OCI-LY7 (cell line): ENCODE measurements at regions not wholly inside any gene's neighbourhood (a gene's known extent, or its start where the extent isn't known, plus 50 kb on each side); places are given as distances from the start of the nearest gene placed in this dataset.

Source experiments
- BruUV-seq: library from RNA; stranded (reverse); fragments of 400-500 nt; replicated peaks from 2 replicates; lab custom pipeline; 2021; lab: Mats Ljungman, UMichigan
- CTCF ChIA-PET: fragments of 300-600 bp; sonication (Branson Sonifier 250); formaldehyde crosslinking; loops from one replicate; lab custom pipeline; 2022; ENCODE audit warnings: antibody characterized with exemption; ENCODE audit not compliant: unreplicated experiment; lab: Charles Lee
- POLR2A ChIA-PET: fragments of 300-600 bp; sonication (Branson Sonifier 250); formaldehyde crosslinking; loops from one replicate; lab custom pipeline; 2022; ENCODE audit warnings: antibody characterized with exemption; lab: Charles Lee
- DNase-seq: peaks from one replicate; pipeline ENCODE4 v3.0.0-alpha.2; 2015; ENCODE audit warnings: low spot score
- H2AFZ ChIP-seq: fragments of 200-600 bp; sonication (generic), shearing (Covaris generic); 2 replicates; pipeline ENCODE4 v1.6.1; 2014; ENCODE audit warnings: mild to moderate bottlenecking, antibody characterized with exemption, low read length, moderate library complexity
- H3K27ac ChIP-seq: fragments of 200-600 bp; sonication (generic); 2 replicates; pipeline ENCODE4 v1.5.1; 2014; ENCODE audit warnings: mixed run types, low read depth, mild to moderate bottlenecking, moderate library complexity, low read length, inconsistent platforms; ENCODE audit not compliant: poor library complexity, severe bottlenecking
- H3K36me3 ChIP-seq: fragments of 200-600 bp; sonication (generic); 2 replicates; pipeline ENCODE4 v1.6.1; 2014; ENCODE audit warnings: mild to moderate bottlenecking, antibody characterized with exemption, low read length, moderate library complexity, mixed read lengths; ENCODE audit not compliant: insufficient read depth
- H3K4me1 ChIP-seq: fragments of 200-600 bp; sonication (generic); 2 replicates; pipeline ENCODE4 v1.5.1; 2014; ENCODE audit warnings: mild to moderate bottlenecking, low read length; ENCODE audit not compliant: insufficient read depth, poor library complexity, severe bottlenecking
- H3K4me2 ChIP-seq: fragments of 200-600 bp; sonication (generic); 2 replicates; pipeline ENCODE4 v1.6.1; 2014; ENCODE audit warnings: mild to moderate bottlenecking, low read length
- H3K4me3 ChIP-seq: fragments of 200-600 bp; sonication (generic); 2 replicates; pipeline ENCODE4 v1.5.1; 2014; ENCODE audit warnings: mild to moderate bottlenecking, low read depth, low read length; ENCODE audit not compliant: poor library complexity, severe bottlenecking
- H3K79me2 ChIP-seq: fragments of 200-600 bp; sonication (generic); 2 replicates; pipeline ENCODE4 v1.6.1; 2016; ENCODE audit warnings: low read depth, mild to moderate bottlenecking, low read length, moderate library complexity, mixed read lengths; ENCODE audit not compliant: insufficient read depth
- H3K9me2 ChIP-seq: fragments of 200-600 bp; sonication (generic); 2 replicates; pipeline ENCODE4 v1.6.1; 2016; ENCODE audit warnings: mild to moderate bottlenecking, low read length, mixed read lengths; ENCODE audit not compliant: insufficient read depth
- H3K9me3 ChIP-seq: fragments of 200-600 bp; sonication (generic); 2 replicates; pipeline ENCODE4 v1.6.1; 2014; ENCODE audit warnings: mild to moderate bottlenecking, mixed run types, low read length, mixed read lengths
- H4K20me1 ChIP-seq: fragments of 200-600 bp; sonication (generic); 2 replicates; pipeline ENCODE4 v1.6.1; 2014; ENCODE audit warnings: mild to moderate bottlenecking, antibody characterized with exemption, low read length, moderate library complexity, mixed read lengths; ENCODE audit not compliant: insufficient read depth
- EZH2phosphoT487 ChIP-seq: fragments of 200-600 bp; sonication (generic); IDR thresholded peaks from 2 replicates; pipeline ENCODE4 v1.6.1; 2018; ENCODE audit warnings: low read depth, borderline replicate concordance, mild to moderate bottlenecking, mixed run types, antibody characterized with exemption, low read length, moderate library complexity, mixed read lengths
- intact Hi-C: fragments of 100-400 bp; cut with micrococcal nuclease; formaldehyde crosslinking; loops from one replicate; pipeline ENCODE4 v1.10.0; 2022; ENCODE audit not compliant: unreplicated experiment
- TF ChIP-seq, protein P1 (sequence below): fragments of 200-600 bp; sonication (generic); conservative IDR thresholded peaks from 2 replicates; pipeline ENCODE4 v1.5.1; 2014; ENCODE audit warnings: mild to moderate bottlenecking, antibody characterized with exemption, low read length, moderate library complexity, mixed read lengths

DNA sequence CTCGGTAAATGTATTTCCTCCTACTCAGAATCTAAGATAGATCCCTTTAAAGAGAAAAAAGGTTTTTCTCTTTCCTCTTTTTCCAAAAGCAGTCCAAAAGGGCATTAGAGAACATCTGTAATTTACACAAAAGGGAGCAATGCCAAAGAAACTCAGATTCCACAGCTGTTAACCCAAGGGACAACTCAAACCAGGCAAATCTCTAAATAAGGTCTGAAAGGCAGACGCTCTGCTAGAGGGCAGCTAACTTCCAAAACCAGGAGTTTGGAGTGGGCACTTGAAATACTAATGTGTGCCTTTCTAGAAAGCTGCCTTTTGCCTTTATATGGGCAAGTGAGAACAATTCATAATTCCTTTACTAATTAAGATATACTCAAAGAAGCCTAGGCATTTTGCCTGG, 435.7 kb downstream of the ZFHX3 start:
- no peaks in the 10 kb centered on the region for H3K79me2 ChIP-seq
- no peaks in the 10 kb centered on the region for H3K9me3 ChIP-seq
- DNase-seq, result no peak
- H2AFZ ChIP-seq, result no peak overlapping the region
- peaks cover 10% of the 10 kb centered on the region for H3K4me1 ChIP-seq
- no peak overlapping the region for H3K4me2 ChIP-seq
- H3K9me2 ChIP-seq, result no peaks in the 10 kb centered on the region
- H3K4me3 ChIP-seq, result no peak overlapping the region
- TF ChIP-seq EZH2phosphoT487, result no peak
- TF ChIP-seq, protein P1, sequence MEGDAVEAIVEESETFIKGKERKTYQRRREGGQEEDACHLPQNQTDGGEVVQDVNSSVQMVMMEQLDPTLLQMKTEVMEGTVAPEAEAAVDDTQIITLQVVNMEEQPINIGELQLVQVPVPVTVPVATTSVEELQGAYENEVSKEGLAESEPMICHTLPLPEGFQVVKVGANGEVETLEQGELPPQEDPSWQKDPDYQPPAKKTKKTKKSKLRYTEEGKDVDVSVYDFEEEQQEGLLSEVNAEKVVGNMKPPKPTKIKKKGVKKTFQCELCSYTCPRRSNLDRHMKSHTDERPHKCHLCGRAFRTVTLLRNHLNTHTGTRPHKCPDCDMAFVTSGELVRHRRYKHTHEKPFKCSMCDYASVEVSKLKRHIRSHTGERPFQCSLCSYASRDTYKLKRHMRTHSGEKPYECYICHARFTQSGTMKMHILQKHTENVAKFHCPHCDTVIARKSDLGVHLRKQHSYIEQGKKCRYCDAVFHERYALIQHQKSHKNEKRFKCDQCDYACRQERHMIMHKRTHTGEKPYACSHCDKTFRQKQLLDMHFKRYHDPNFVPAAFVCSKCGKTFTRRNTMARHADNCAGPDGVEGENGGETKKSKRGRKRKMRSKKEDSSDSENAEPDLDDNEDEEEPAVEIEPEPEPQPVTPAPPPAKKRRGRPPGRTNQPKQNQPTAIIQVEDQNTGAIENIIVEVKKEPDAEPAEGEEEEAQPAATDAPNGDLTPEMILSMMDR, result no peak
- H4K20me1 ChIP-seq, result no peaks in the 10 kb centered on the region
- no TSS peak for BruUV-seq
- ChIA-PET CTCF (no interaction called here), POLR2A (no interaction called here)
- peaks cover 3% of the 10 kb centered on the region; the same call in 1 of the 2 replicates for H3K36me3 ChIP-seq
- intact Hi-C loops, result no loop called here
- no peak overlapping the region for H3K27ac ChIP-seq

DNA sequence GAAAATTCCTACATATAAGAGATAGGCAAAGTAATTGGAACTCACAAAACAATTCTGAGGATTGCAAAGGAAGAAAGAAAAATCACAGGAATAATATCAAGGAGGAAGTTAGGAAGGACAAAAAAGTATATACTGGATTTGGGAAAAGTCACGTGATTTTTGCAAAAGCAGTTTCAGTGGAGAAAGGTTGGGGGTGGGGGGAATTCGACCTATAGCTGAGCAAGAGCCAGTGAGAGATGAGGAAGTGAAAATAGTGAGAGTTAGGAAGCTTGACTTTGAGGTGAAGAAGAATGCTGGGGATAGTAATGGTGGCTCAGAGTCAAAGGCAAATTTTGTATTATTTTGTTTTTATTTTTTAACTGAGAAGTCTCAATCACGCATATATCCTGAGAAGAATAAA, 438.0 kb upstream of the PMFBP1 start:
- Histone ChIP-seq H3K4me3 (no peak overlapping the region), H3K9me3 (0 out of 2 replicates have a peak, but pooled peaks cover 2% of the 10 kb centered on the region), H3K36me3 (no peaks in the 10 kb centered on the region), H3K79me2 (no peaks in the 10 kb centered on the region), H3K4me1 (peaks cover 10% of the 10 kb centered on the region), H3K9me2 (no peaks in the 10 kb centered on the region), H2AFZ (no peak overlapping the region), H3K4me2 (peak overlapping the region; percentile 37; the same call in 1 of the 2 replicates), H4K20me1 (0 out of 2 replicates have a peak, but pooled peaks cover 1% of the 10 kb centered on the region), H3K27ac (no peak overlapping the region)
- POLR2A ChIA-PET, result no interaction called here
- CTCF ChIA-PET, result no interaction called here
- peak; percentile 10 for DNase-seq
- no peak for TF ChIP-seq EZH2phosphoT487
- TF ChIP-seq, protein P1, result no peak
- intact Hi-C loops, result no loop called here
- BruUV-seq, result no TSS peak

DNA sequence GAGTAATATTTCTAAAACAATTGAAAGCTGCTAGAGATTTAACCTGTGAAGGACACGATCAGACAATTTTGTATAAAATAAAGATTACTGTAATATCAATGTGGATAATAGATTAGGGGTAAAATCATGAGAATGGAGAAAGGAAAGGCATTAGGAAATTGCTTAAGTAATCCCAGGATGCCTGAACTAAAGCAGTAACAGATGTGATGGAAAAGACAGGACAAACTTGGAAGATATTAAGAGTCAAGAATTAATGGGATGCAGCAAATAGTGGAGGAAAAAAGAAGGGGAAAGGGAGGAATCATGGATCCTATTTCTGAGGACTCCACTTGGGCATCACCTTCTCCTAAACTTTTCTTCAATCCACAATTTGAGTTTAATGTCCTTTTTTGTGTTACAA, 437.1 kb upstream of the PMFBP1 start:
- BruUV-seq, result no TSS peak
- POLR2A ChIA-PET, result no interaction called here
- intact Hi-C loops, result no loop called here

More for the DNA sequence above, 437.1 kb upstream of the PMFBP1 start:
- Histone ChIP-seq H3K79me2 (no peaks in the 10 kb centered on the region), H4K20me1 (0 out of 2 replicates have a peak, but pooled peaks cover 4% of the 10 kb centered on the region), H3K4me2 (no peak overlapping the region), H3K27ac (no peak overlapping the region), H3K9me2 (no peaks in the 10 kb centered on the region), H2AFZ (no peak overlapping the region), H3K4me3 (no peak overlapping the region), H3K9me3 (0 out of 2 replicates have a peak, but pooled peaks cover 5% of the 10 kb centered on the region), H3K4me1 (peaks cover 10% of the 10 kb centered on the region), H3K36me3 (no peaks in the 10 kb centered on the region)
- CTCF ChIA-PET, result no interaction called here
- no peak for TF ChIP-seq EZH2phosphoT487
- TF ChIP-seq, protein P1, result no peak
- no peak for DNase-seq
